ENCODE measurements at regions not wholly inside any gene's neighbourhood (a gene's known extent, or its start where the extent isn't known, plus 50 kb on each side); places are given as distances from the start of the nearest gene placed in this dataset.
"Not testable (repeated sequence)": the region's sequence is repeated elsewhere in the genome, so short reads cannot be mapped to it uniquely, and the experiment has no call there.

GRCh38 chr6:141202626-141203025 lies 930.1 kb upstream of the GJE1 start:
- no peak for ATAC-seq
- DNase-seq (ENCODE audit: low spot score): no peak

DNA sequence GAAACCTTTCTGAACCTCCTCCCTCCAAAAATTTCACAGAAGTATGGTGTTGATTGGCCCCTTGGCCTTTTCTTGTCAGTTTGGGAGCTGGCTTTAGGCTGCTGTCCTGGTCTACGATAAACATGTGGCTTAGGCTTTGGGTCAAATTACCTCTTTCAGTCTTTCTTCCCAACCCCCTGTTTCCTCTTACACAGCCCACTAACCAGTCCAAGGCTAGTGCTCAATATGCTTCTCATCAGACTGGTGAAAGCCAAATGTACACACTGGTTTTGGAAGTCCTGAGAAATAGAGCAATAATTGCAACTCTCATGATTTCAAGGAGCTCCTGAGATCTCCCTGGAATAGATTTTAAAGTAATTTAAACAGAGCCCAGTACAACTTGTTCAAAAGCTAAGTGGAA lies 933.7 kb upstream of the GJE1 start:
- DNase-seq (ENCODE audit: low spot score): no peak
- no peak for ATAC-seq

DNA sequence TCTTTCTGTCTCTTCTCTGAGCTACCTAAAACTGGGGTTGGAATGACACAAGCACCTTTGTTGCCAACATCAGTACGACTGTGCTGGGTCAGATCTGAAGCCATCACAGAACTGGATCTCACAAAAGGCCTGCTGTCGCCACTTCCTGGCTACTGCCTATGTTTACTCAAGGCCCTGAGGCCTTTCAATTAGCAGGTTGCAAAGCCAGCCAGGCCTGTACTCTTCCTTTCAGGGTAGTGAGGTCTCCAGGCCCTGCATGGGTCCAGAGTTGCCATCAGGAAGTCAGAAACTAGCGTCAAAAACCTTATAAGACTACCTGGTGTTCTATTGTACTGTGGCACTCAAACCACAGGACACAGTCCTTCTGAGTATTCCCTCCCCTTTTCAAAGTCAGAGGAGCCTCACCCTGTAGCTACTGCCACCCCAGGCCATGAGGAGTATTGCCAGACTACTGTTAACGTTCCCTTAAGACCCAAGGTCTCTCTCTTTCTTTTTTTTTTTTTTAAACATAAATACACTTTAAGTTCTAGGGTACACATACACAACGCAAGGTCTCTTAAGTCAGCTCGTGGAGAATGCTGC lies 937.4 kb upstream of the GJE1 start:
- DNase-seq (ENCODE audit: low spot score) (no peak), ATAC-seq (no peak)

DNA sequence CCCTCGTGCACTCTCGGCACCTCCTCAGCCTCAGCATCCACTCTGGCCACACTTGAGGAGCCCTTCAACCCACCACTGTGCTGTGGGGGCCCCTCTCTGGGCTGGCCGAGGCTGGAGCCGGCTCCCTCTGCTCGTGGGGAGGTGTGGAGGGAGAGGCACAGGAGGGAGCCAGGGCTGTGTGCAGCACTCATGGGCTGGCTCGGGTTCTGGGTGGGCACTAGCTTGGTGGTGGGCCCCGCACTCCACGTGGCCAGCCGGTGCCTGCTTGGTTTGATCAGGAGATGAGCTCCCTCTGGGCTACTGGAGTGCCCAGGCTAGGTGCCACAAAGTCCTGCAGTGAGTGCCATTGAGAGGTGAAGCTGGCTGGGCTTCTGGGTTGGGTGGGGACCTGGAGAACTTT lies 949.4 kb upstream of the GJE1 start:
- ATAC-seq (no peak), DNase-seq (ENCODE audit: low spot score) (no peak)

GRCh38 chr6:141175458-141175857 lies 957.3 kb upstream of the GJE1 start:
- not testable (repeated sequence) for DNase-seq (ENCODE audit: low spot score); ATAC-seq

DNA sequence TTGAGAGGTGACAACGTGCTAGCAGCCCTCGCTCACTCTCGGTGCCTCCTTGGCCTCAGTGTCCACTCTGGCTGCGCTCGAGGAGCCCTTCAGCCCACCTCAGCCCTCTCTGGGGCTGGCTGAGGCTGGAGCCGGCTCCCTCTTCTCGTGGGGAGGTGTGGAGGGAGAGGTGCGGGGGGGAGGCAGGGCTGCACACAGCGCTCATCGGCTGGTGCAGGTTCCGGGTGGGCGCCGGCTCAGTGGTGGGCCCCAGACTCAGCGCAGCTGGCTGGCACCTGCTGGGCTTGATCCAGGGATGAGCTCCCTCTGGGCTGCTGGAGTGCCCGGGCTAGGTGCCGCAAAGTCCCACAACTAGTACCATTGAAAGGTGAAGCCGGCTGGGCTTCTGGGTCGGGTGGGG lies 957.8 kb upstream of the GJE1 start:
- ATAC-seq: no peak
- DNase-seq (ENCODE audit: low spot score): no peak

DNA sequence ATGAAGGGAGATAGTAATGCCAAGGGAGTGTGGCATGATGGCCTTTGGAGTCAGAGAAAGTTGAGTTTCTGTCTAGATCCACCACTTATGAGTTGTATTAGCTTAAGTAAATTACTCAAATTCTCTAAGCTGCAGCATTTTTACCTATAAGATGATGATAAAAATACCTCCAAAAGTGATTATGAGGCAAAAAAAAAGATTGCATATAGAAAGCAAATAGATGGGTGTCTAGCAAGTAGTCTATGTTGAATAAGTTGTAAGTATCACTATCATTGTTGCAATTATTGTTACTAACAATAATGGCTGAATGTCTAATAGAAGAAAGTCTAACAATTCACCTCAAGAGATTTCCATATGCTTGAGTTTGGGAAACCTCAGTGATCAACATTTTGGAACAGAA lies 959.2 kb upstream of the GJE1 start:
- DNase-seq (ENCODE audit: low spot score): no peak
- no peak for ATAC-seq

GRCh38 chr6:141169419-141169818 lies 963.3 kb upstream of the GJE1 start:
- ATAC-seq: no peak

DNA sequence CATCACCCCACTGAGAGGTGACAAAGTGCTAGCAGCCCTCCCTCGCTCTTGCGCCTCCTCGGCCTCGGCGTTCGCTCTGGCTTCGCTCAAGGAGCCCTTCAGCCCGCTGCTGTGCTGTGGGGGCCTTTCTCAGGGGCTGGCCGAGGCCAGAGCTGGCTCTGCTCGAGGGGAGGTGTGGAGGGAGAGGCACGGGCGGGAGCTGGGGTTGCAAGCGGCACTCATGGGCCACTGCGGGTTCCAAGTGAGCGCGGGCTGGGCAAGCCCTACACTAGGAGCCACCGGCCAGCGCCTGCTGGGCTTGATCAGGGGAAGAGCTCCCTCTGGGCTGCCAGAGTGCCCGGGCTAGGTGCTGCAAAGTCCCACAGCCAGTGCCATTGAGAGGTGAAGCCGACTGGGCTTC lies 964.8 kb upstream of the GJE1 start:
- DNase-seq (ENCODE audit: low spot score) (no peak), ATAC-seq (no peak)

More at GRCh38 chr6:141169419-141169818, 963.3 kb upstream of the GJE1 start:
- no peak for DNase-seq (ENCODE audit: low spot score)

DNA sequence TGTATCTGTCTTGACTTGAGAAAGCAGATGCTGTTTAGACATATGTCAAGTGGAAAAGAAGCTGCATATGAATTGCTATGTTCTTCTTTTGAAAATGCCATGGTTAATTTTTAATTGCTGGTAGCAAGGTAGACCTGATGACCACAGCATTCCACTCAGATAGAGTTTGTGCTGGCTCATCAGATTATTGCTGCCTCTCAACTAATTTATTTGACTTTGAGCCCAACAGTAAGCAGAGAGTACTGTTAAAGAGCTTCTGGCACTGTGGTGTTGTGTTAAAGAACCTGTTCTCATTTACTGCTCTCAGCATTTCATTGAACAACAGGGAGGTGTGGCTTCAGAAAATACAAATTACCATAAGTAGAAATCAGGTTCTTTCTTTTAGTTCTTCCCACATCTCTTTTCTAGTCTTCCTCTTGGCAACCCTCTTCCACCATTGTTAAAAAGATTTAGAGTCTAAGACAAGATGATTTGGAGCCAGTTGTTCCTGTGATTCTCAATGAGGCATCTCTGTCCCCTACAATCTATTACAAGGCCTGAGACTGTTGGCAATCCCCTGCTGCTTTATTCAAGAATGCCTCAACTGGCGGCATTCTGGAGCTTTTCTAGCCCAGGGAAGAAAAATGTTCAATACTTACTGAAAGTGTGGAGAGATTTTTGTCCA lies 967.6 kb upstream of the GJE1 start:
- ATAC-seq (peak; percentile 93), DNase-seq (ENCODE audit: low spot score) (no peak)

DNA sequence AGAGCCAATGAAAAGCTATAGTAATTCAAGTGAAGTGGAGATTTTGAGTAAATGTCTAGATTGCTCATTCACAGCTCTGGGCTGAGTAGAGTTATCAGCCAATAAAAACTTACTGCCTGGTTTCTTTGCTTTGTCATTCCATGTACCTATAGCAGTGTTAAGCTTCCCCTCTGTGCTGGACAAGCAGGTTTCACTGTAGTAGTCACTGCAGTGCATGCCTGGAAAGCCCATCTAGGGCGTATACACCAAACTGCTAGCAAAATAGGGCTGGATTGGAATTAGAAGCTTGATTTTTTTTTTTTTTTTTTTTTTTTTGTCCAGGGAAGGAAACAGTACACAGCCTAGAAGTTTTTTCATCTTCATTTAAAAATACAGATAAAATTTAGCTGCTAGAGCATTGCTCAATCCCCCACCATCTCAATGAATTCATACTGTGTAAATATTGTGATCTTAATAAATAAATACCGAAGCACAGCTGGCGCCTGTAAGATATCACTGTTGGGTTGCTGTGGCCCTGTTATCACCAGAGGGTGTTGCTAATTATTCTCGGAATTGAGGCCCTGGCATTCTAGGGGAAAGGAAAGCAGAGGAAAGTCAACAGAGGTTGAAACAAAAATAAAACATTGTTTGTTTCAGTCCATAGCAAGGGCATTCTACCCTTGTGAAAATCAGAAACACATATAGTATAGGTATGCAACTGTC lies 968.5 kb upstream of the GJE1 start:
- ATAC-seq: peak; percentile 56
- no peak for DNase-seq (ENCODE audit: low spot score)

- DNase-seq (ENCODE audit: low spot score) (no peak), ATAC-seq (no peak)
These were observed 969.6 kb upstream of the GJE1 start for GRCh38 chr6:141163107-141163506.

DNA sequence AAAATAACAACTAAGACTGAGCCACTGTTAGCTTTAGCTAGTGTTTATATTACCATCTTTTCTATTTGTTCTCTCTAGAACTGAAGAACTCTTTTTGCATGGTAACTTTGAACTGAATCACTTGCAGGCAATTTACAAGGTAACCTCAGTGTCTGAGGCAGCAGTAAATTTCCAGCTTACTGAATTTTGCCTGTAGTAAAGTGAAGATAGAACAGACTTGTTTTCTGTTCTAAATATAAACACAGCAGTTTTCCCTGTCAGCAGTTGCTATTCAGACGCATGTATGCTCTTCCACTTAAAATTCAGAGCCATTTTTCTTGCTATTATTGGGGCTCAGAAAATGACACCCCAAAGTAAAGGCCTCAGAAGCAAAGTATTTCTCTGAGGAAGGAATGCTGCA lies 974.0 kb upstream of the GJE1 start:
- DNase-seq (ENCODE audit: low spot score): no peak
- ATAC-seq: no peak

DNA sequence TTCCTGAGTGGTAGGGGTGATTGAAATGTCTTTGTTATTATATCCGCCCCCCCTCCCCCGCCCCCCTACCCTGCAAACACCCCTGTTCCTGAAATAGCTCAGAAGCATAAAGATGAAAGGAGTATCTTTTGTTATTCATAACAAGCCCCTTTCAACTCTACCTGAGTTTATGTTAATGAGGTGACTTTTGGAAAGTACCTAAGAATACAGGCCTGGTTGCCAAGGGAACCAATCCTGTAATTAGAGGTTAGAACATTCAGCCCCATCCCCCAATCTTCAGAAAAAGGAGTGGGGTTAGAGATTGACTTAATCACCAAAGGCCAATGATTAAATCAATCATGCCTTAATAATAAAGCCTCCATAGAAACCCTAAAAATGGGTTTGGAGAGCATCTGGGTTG lies 979.2 kb upstream of the GJE1 start:
- ATAC-seq (no peak), DNase-seq (ENCODE audit: low spot score) (no peak)

GRCh38 chr6:141152951-141153350 lies 979.8 kb upstream of the GJE1 start:
- ATAC-seq (no peak), DNase-seq (ENCODE audit: low spot score) (no peak)

GRCh38 chr6:141151710-141152417 lies 980.9 kb upstream of the GJE1 start:
- DNase-seq (ENCODE audit: low spot score): no peak
- peak; percentile 79 for ATAC-seq

- DNase-seq (ENCODE audit: low spot score) (no peak), ATAC-seq (no peak)
These were observed 990.9 kb upstream of the GJE1 start for GRCh38 chr6:141141870-141142269.

GRCh38 chr6:141140905-141141304 lies 991.8 kb upstream of the GJE1 start:
- ATAC-seq: no peak

DNA sequence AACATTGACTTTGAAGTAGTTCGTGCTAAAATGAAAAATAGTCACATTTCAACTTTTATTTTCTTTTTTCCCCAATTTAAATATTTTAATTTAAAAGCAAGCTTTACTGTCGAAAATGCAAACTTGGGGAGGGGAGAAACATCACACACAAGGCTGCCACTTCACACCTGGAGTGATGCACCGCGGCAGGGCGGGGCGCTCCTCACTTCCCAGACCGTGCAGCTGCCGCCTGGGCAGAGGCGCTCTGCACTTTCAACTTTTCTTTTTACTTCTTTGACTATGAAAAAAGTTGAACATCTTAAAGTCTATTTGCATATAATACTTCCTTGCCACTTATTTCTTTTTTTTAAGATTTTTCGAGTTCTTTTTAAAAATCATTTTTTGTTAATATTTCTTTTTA lies 993.3 kb upstream of the GJE1 start:
- ATAC-seq (no peak), DNase-seq (ENCODE audit: low spot score) (no peak)

More at GRCh38 chr6:141140905-141141304, 991.8 kb upstream of the GJE1 start:
- no peak for DNase-seq (ENCODE audit: low spot score)

DNA sequence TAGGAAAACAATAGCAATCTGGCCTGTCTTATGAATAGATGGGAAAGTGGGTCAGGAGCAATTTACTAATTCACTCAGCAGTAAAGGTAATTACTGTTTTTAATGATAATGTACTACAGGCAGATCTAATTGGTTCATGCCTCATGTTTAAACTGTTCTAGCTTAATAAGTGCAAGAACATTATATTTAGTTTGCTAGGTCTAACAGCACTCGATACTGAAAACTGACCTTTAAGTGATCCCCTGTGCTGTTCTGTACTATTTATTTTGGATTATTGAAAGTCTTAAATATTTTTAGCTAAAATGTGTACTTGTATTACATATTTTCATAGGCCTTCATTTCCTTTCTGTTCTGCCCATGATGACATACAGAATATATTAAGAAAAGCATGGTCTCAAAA lies 998.0 kb upstream of the GJE1 start:
- DNase-seq (ENCODE audit: low spot score) (no peak), ATAC-seq (no peak)

- ATAC-seq (no peak), DNase-seq (ENCODE audit: low spot score) (no peak)
These were observed 998.9 kb upstream of the GJE1 start for GRCh38 chr6:141133836-141134235.

DNA sequence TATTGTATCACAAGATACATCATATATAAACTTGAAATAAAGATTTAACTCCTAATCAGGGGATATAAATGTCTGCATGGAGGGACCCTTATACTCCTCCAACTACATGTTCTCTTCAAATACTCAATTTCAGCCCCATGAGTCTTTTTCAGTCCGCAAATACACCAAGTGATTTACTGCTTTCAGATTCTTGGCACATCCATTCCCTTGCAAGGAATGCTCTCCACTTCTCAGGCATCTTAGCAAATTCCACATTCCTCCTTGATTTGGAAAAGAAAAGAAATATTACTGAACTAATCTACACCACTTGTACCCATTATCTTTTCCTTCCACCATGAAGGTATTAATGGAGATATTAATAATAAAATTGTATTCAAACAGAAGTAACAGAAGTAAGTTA lies 999.4 kb upstream of the GJE1 start:
- ATAC-seq: no peak
- DNase-seq (ENCODE audit: low spot score): no peak

Measured in left lobe of liver (tissue), 2 donors.